ENCODE measurements at regions not wholly inside any gene's neighbourhood (a gene's known extent, or its start where the extent isn't known, plus 50 kb on each side); places are given as distances from the start of the nearest gene placed in this dataset.
A peak's percentile ranks its signal among the peaks of the same experiment; 100 is the strongest.

DNA sequence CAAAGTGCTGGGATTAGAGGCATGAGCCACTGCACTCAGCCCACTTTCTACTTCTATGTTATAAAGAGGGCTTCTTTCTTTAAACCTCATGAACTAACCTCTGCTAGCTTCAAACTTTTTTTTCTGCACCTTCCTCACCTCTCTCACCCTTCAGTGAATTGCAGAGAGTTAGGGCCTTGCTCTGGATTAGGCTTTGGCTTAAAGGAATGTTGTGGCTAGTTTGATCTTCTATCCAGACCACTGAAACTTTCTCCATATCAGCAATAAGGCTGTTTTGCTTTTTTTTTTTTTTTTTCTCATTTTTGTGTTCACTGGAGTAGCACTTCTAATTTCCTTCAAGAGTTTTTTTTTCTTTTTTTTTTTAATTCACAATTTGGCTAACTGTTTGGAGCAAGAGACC lies 216.4 kb upstream of the MAP3K1 start:
- H3K27ac Mint-ChIP-seq: no peak overlapping the region
- H3K27me3 Mint-ChIP-seq (ENCODE audit: low read depth): no peaks in the 10 kb centered on the region

GRCh38 chr5:56596155-56596554 lies 219.2 kb upstream of the MAP3K1 start:
- Mint-ChIP-seq H3K27ac (no peak overlapping the region), H3K27me3 (ENCODE audit: low read depth) (no peaks in the 10 kb centered on the region), H3K9me3 (no peaks in the 10 kb centered on the region), H3K36me3 (ENCODE audit: low read depth) (peaks cover 1% of the 10 kb centered on the region), H3K4me1 (ENCODE audit: low read depth) (peaks cover 16% of the 10 kb centered on the region), H3K4me3 (no peak overlapping the region)

More for the DNA sequence above, 216.4 kb upstream of the MAP3K1 start:
- Mint-ChIP-seq H3K36me3 (ENCODE audit: low read depth) (peaks cover 2% of the 10 kb centered on the region), H3K4me1 (ENCODE audit: low read depth) (peaks cover 19% of the 10 kb centered on the region), H3K4me3 (no peak overlapping the region), H3K9me3 (no peaks in the 10 kb centered on the region)

DNA sequence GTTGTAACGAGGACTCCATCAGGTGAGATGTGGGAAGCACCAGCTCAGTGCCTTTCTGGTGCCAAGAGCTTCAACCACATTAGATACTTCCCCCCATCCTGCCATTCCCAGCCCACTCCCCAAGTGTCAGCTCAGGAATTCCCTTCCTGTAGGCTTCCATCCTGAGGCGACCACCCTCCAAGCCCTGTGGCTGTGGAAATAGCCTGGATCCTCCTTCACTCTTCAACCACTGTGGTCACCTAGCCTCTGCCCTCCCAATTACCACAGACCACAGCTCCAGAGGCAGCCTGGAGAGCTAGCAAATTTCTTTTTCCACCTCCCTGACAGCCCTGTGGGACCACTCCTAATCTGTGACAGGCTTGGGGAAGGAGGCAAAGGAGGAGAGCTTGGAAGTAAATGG lies 219.8 kb upstream of the MAP3K1 start:
- H3K27me3 Mint-ChIP-seq (ENCODE audit: low read depth): no peaks in the 10 kb centered on the region
- H3K4me3 Mint-ChIP-seq: no peak overlapping the region
- H3K4me1 Mint-ChIP-seq (ENCODE audit: low read depth): peaks cover 16% of the 10 kb centered on the region
- no peak overlapping the region for H3K27ac Mint-ChIP-seq
- H3K9me3 Mint-ChIP-seq: no peaks in the 10 kb centered on the region
- peaks cover 1% of the 10 kb centered on the region for H3K36me3 Mint-ChIP-seq (ENCODE audit: low read depth)

- Mint-ChIP-seq H3K4me3 (no peak overlapping the region), H3K27ac (no peak overlapping the region), H3K27me3 (ENCODE audit: low read depth) (no peaks in the 10 kb centered on the region), H3K4me1 (ENCODE audit: low read depth) (peaks cover 16% of the 10 kb centered on the region), H3K36me3 (ENCODE audit: low read depth) (no peaks in the 10 kb centered on the region), H3K9me3 (no peaks in the 10 kb centered on the region)
Measured at GRCh38 chr5:56594792-56595191, 220.6 kb upstream of the MAP3K1 start.

DNA sequence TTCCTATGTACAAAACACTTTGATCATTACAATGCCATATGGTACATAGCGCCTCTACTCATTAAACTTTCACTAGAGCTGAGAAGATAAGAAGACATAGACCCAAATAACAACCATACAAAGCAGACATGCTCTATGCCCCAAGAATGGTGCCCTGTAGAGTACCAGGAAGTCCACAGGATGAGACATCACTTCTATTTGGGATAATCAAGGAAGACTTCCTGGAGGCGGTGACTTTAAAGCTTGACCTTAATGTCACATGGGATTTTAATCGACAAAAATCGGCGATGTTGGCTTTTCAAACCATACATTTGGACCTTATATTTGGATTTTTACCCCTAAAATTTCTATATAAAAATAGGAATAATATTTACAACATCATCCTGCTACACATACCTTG lies 224.3 kb upstream of the MAP3K1 start:
- H3K36me3 Mint-ChIP-seq (ENCODE audit: low read depth): peaks cover 6% of the 10 kb centered on the region
- H3K9me3 Mint-ChIP-seq: no peaks in the 10 kb centered on the region
- H3K27ac Mint-ChIP-seq: no peak overlapping the region
- no peaks in the 10 kb centered on the region for H3K27me3 Mint-ChIP-seq (ENCODE audit: low read depth)
- H3K4me3 Mint-ChIP-seq: no peak overlapping the region
- H3K4me1 Mint-ChIP-seq (ENCODE audit: low read depth): peaks cover 35% of the 10 kb centered on the region

DNA sequence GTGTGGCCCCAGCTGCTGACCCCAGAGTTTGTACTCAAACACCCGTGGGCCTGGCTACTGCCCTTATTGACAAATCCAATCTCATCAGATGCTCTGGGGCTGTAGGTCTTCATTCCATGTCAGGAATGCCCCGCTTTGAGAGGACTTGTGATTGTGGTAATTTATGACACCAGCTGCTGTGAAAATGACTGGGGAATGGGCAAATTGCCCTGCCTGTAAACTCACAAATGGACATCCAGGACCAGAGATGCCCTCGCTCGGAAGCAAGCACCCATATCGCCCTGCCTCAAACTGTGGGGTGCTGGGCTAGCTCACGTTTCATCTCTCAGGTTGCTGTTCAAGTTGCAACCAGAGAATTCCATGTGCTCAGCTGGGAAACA lies 225.9 kb upstream of the MAP3K1 start:
- Mint-ChIP-seq H3K4me1 (ENCODE audit: low read depth) (peaks cover 38% of the 10 kb centered on the region), H3K4me3 (no peak overlapping the region), H3K27ac (no peak overlapping the region), H3K9me3 (no peaks in the 10 kb centered on the region), H3K36me3 (ENCODE audit: low read depth) (peaks cover 8% of the 10 kb centered on the region), H3K27me3 (ENCODE audit: low read depth) (no peaks in the 10 kb centered on the region)

GRCh38 chr5:56588636-56589480 lies 226.5 kb upstream of the MAP3K1 start:
- H3K27me3 Mint-ChIP-seq (ENCODE audit: low read depth): no peaks in the 10 kb centered on the region
- peaks cover 38% of the 10 kb centered on the region for H3K4me1 Mint-ChIP-seq (ENCODE audit: low read depth)
- H3K4me3 Mint-ChIP-seq: peak overlapping the region; percentile 6
- peaks cover 8% of the 10 kb centered on the region for H3K36me3 Mint-ChIP-seq (ENCODE audit: low read depth)
- peak overlapping the region; percentile 79 for H3K27ac Mint-ChIP-seq
- no peaks in the 10 kb centered on the region for H3K9me3 Mint-ChIP-seq

DNA sequence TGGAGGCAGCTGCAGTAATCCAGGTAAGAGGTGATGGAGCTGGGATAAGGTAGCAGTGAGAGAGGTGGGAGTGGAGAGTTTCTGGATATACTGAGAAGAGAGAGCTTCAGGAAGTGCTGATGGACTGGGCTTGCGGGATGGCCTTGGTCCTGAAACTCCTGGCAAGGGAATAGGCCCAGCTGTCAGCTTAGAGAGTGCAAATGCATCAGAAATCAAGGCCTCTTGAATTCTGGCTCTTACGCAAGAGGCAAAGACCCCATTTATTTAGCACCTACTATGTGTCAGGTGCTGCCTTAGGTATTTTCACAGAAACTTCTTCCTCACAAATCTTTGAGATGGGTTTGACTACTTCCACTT lies 227.2 kb upstream of the MAP3K1 start:
- peaks cover 38% of the 10 kb centered on the region for H3K4me1 Mint-ChIP-seq (ENCODE audit: low read depth)
- H3K36me3 Mint-ChIP-seq (ENCODE audit: low read depth): peaks cover 8% of the 10 kb centered on the region
- peak overlapping the region; percentile 39 for H3K4me3 Mint-ChIP-seq
- H3K9me3 Mint-ChIP-seq: no peaks in the 10 kb centered on the region
- peak overlapping the region; percentile 73 for H3K27ac Mint-ChIP-seq
- H3K27me3 Mint-ChIP-seq (ENCODE audit: low read depth): no peaks in the 10 kb centered on the region

- Mint-ChIP-seq H3K36me3 (ENCODE audit: low read depth) (peaks cover 8% of the 10 kb centered on the region), H3K27ac (peak overlapping the region; percentile 73), H3K4me3 (peak overlapping the region; percentile 39), H3K27me3 (ENCODE audit: low read depth) (peaks cover 3% of the 10 kb centered on the region), H3K4me1 (ENCODE audit: low read depth) (peaks cover 38% of the 10 kb centered on the region), H3K9me3 (no peaks in the 10 kb centered on the region)
Measured at GRCh38 chr5:56587381-56588130, 227.8 kb upstream of the MAP3K1 start.

GRCh38 chr5:56585999-56586691 lies 229.2 kb upstream of the MAP3K1 start:
- peak overlapping the region; percentile 16 for H3K27ac Mint-ChIP-seq

GRCh38 chr5:56585461-56585860 lies 229.9 kb upstream of the MAP3K1 start:
- Mint-ChIP-seq H3K9me3 (peaks cover 5% of the 10 kb centered on the region), H3K4me3 (no peak overlapping the region), H3K27ac (no peak overlapping the region), H3K36me3 (ENCODE audit: low read depth) (peaks cover 8% of the 10 kb centered on the region), H3K27me3 (ENCODE audit: low read depth) (peaks cover 13% of the 10 kb centered on the region), H3K4me1 (ENCODE audit: low read depth) (peaks cover 35% of the 10 kb centered on the region)

More at GRCh38 chr5:56585999-56586691, 229.2 kb upstream of the MAP3K1 start:
- Mint-ChIP-seq H3K4me3 (peak overlapping the region; percentile 16), H3K4me1 (ENCODE audit: low read depth) (peaks cover 35% of the 10 kb centered on the region), H3K36me3 (ENCODE audit: low read depth) (peaks cover 8% of the 10 kb centered on the region), H3K27me3 (ENCODE audit: low read depth) (peaks cover 6% of the 10 kb centered on the region), H3K9me3 (peaks cover 5% of the 10 kb centered on the region)

- Mint-ChIP-seq H3K27me3 (ENCODE audit: low read depth) (peaks cover 32% of the 10 kb centered on the region), H3K9me3 (peaks cover 5% of the 10 kb centered on the region), H3K36me3 (ENCODE audit: low read depth) (peaks cover 4% of the 10 kb centered on the region), H3K4me1 (ENCODE audit: low read depth) (peaks cover 13% of the 10 kb centered on the region), H3K4me3 (no peak overlapping the region), H3K27ac (no peak overlapping the region)
Measured at GRCh38 chr5:56581426-56581825, 233.9 kb upstream of the MAP3K1 start.

DNA sequence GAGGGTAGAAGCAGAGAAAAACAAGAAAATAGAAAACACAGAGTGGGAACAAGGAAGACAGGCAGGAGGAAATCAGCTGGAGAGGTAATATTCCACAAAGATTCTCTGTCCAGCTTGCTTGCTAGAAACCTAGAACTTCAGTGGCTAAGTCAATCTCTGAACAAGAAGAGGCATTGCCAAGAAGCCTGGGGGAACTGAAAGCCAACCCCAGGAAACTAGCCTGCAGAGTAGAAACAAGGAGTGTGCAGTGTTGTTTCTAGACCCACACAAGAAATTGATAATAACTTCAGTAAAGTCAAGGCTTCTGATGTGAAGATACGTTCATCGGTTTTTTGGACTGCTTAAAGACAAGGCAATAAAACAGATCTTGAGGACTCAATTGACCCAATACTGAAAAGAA lies 234.5 kb upstream of the MAP3K1 start:
- Mint-ChIP-seq H3K4me3 (no peak overlapping the region), H3K4me1 (ENCODE audit: low read depth) (peaks cover 7% of the 10 kb centered on the region), H3K9me3 (peaks cover 5% of the 10 kb centered on the region), H3K27me3 (ENCODE audit: low read depth) (peaks cover 32% of the 10 kb centered on the region), H3K27ac (no peak overlapping the region), H3K36me3 (ENCODE audit: low read depth) (peaks cover 2% of the 10 kb centered on the region)

DNA sequence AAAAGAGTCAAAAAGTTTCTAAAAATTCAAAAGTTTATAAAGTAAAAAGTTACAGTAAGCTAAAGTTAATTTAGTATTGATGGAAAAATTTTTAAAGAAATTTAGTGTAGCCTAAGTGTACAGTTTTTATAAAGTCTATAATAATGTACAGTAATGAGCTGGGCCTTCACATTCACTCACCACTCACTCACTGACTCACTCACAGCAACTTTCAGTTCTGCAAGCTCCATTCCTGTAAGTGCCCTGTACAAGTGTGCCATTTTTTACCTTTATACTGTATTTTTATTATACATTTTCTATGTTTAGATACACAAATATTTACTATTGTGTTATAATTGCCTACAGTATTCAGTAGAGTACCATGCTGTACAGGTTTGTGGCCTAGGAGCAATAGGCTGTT lies 239.5 kb upstream of the MAP3K1 start:
- H3K27me3 Mint-ChIP-seq (ENCODE audit: low read depth): peaks cover 25% of the 10 kb centered on the region
- H3K27ac Mint-ChIP-seq: no peak overlapping the region
- H3K36me3 Mint-ChIP-seq (ENCODE audit: low read depth): peaks cover 5% of the 10 kb centered on the region

More for the DNA sequence above, 239.5 kb upstream of the MAP3K1 start:
- Mint-ChIP-seq H3K4me3 (no peak overlapping the region), H3K9me3 (peaks cover 11% of the 10 kb centered on the region), H3K4me1 (ENCODE audit: low read depth) (no peaks in the 10 kb centered on the region)
